ENCODE measurements at regions not wholly inside any gene's neighbourhood (a gene's known extent, or its start where the extent isn't known, plus 50 kb on each side); places are given as distances from the start of the nearest gene placed in this dataset.
"Not testable (repeated sequence)": the region's sequence is repeated elsewhere in the genome, so short reads cannot be mapped to it uniquely, and the experiment has no call there.

DNA sequence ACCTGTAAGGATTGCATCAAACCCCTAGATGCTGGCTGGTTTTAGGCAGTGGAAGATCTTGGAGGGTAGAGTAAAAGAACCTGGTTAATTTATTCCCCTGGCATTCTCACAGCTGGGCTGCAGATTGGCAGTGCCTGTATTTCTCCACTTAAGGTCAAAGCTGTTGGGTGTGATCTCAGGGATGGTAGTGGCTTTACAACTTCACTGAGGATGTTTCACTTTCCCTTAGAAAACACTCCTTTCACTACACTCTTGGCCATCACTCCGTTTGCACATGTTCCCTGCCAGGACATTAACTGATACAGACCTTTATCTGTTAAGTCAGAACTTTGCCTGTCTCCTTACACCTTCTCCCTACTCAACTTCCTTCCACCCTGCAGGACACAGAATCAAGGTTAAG, 779.1 kb upstream of the SEMA6D start:
- no peak for DNase-seq (ENCODE audit: low read depth in 3 of 3)

DNA sequence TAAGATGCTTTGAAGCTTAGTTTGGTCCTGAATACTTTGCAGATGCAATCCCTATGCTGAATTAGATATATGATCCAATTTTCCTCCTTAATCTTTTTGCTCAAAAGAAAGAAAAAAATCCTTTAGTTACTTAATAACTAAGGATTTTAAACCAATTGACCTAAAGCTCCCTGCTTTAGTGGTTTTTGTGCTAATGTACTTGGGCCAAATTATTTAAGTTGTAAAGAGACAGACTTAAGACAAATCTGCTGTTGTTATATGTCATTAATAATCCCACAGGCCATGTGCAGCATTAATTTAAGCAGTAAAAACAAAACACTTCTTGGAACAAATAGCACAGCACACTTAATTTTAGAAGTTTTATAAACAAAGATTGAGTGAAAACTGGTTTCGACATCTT, 776.1 kb upstream of the SEMA6D start:
- DNase-seq (ENCODE audit: low read depth in 3 of 3): no peak

DNA sequence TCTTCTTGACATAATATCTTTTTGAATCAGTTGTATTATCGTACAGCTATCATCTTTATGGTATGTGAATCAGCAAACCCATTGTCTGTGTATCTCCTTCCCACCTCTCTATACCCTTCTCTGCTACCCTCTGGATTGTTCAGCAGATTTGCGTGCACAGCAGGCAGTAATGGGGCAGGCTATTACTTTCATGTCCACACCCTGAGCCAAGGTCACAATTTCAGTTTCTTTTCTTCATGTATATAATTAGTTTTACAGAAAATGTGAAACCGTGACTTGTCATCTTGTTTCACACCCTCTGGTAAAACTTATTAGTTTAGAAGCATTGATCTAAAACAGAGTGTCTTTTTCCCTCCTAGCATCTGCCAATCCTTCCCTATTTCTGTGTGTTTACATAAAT, 770.4 kb upstream of the SEMA6D start:
- DNase-seq (ENCODE audit: low read depth in 3 of 3): no peak

- no peak for DNase-seq (ENCODE audit: low read depth in 3 of 3)
These were observed 761.7 kb upstream of the SEMA6D start for GRCh38 chr15:46955576-46955975.

- DNase-seq (ENCODE audit: low read depth in 3 of 3): no peak
These were observed 760.8 kb upstream of the SEMA6D start for GRCh38 chr15:46956456-46956855.

- DNase-seq (ENCODE audit: low read depth in 3 of 3): no peak
These were observed 760.4 kb upstream of the SEMA6D start for GRCh38 chr15:46956881-46957280.

- DNase-seq (ENCODE audit: low read depth in 3 of 3): no peak
These were observed 756.7 kb upstream of the SEMA6D start for GRCh38 chr15:46960581-46960980.

GRCh38 chr15:46961795-46962194, 755.5 kb upstream of the SEMA6D start:
- no peak for DNase-seq (ENCODE audit: low read depth in 3 of 3)

GRCh38 chr15:46988055-46988454, 729.2 kb upstream of the SEMA6D start:
- not testable (repeated sequence) for DNase-seq (ENCODE audit: low read depth in 3 of 3)

- DNase-seq (ENCODE audit: low read depth in 3 of 3): no peak
These were observed 720.9 kb upstream of the SEMA6D start for GRCh38 chr15:46996359-46996758.

GRCh38 chr15:46997501-46997900, 719.8 kb upstream of the SEMA6D start:
- DNase-seq (ENCODE audit: low read depth in 3 of 3): no peak

GRCh38 chr15:47003568-47003967, 713.7 kb upstream of the SEMA6D start:
- DNase-seq (ENCODE audit: low read depth in 3 of 3): no peak

- no peak for DNase-seq (ENCODE audit: low read depth in 3 of 3)
These were observed 703.9 kb upstream of the SEMA6D start for GRCh38 chr15:47013446-47013845.

DNA sequence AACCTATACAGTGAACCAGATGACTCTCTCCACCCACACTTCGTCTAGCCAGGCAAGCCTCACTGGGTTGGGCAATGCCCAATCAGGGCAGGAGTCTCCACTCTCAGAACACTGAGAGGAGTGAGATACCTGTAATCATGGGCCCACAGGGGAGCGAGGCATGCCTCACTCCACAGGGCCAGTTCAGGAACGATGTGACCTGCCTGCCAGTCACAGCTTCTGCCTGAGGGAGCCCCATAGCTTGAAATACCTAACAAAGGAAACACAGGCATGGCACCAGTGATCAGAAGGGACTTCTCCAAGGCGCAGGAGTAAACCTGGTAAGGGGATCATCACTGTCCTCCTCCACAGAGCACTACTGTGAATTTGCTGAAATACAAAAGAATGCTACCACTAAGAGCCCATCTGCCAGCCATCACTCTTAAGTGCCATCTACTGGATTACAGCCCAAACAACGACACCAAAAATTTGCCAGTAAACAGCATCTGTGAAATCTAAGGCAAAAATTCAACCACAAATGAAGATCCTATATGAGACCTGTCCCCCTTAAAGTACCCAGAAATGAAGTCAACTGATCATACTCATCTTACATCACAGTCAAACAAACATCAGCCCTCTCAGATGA, 689.9 kb upstream of the SEMA6D start:
- DNase-seq (ENCODE audit: low read depth in 3 of 3): no peak

- no peak for DNase-seq (ENCODE audit: low read depth in 3 of 3)
These were observed 681.6 kb upstream of the SEMA6D start for GRCh38 chr15:47035475-47036406.

- no peak for DNase-seq (ENCODE audit: low read depth in 3 of 3)
These were observed 680.3 kb upstream of the SEMA6D start for GRCh38 chr15:47037003-47037402.

- DNase-seq (ENCODE audit: low read depth in 3 of 3): no peak
These were observed 678.1 kb upstream of the SEMA6D start for GRCh38 chr15:47039225-47039624.

DNA sequence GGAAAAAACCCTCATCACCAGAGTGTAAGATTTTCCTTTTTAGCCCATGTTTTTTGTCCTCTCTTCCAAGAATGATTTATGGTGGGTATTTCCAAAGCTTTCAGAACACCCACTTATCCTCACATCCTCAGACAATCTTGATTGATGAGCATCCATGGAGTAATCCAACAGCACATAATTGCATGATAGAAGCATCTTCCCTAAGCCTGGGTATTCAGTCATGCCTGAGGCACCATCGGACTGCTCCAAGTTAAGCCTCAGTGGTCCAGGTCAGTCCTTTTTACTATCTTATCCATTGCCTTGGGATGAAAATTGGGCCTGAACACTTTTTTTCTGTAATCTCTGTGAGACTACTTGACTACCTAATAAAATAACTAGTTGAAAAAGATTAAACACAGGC, 676.0 kb upstream of the SEMA6D start:
- DNase-seq (ENCODE audit: low read depth in 3 of 3): no peak

DNA sequence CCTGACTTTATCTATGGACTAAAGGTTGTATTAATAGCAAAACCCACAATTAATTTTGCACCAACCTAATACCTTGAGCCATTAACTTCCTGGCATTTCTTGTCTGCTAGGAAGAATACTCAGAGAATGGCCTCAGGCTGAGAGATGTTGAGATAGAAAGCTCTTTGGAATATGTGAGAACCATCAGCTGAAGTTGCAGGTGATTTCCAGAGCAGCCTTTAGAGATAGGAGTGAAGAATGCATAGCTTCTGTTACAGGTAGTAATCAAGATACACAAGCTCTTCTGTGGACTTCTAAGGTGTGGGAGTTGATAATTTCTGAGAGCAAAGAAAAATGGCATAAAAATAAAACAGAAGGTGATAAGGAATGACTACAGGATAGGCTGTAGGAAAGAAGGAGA, 669.3 kb upstream of the SEMA6D start:
- DNase-seq (ENCODE audit: low read depth in 3 of 3): not testable (repeated sequence)

GRCh38 chr15:47066392-47066791, 650.9 kb upstream of the SEMA6D start:
- DNase-seq (ENCODE audit: low read depth in 3 of 3): no peak

- not testable (repeated sequence) for DNase-seq (ENCODE audit: low read depth in 3 of 3)
These were observed 639.5 kb upstream of the SEMA6D start for GRCh38 chr15:47077846-47078245.

DNA sequence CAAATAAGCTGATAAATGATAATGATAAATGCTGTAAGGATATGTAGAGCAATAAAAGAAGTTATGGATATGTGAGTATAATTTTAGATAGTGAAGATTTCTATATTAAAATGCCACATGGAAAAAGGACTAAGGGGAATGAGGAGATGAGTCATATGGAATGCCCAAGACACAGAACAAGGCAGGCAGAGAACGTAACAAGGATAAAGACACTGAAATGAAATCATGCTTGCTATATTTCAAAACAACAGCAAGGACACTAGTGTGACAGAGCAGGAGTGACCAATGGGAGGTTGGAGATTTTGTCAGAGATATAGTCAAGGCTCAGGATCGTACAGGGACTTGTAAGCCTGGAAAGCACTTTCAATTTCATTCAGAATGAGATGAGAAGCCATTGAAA, 621.5 kb upstream of the SEMA6D start:
- no peak for DNase-seq (ENCODE audit: low read depth in 3 of 3)

DNA sequence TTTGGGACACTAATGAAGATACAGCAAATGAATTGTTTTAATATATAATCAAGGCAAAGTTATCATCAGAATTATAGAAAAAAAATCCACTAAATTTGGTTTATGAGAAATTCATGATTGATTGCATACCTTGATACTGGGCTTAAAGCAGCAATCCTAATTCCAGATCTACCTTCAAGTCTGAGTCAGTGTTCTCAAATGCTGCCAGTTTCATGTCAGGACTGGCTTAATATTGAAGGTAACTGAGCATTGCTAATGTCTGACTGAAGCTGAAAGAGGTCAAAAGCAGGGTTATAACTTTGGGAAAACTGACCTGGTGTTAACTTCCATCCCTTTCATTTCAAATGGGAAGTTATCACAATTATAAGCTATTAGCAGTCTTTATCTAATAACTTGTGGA, 618.8 kb upstream of the SEMA6D start:
- not testable (repeated sequence) for DNase-seq (ENCODE audit: low read depth in 3 of 3)

All from stimulated activated CD4-positive, alpha-beta T cell treated with anti-CD3 and anti-CD28 coated beads, TNF-alpha, amount 100 ng/mL, for 24 hours (primary cell).